NCI-H2081 (cell line): ENCODE measurements at regions not wholly inside any gene's neighbourhood (a gene's known extent, or its start where the extent isn't known, plus 50 kb on each side); places are given as distances from the start of the nearest gene placed in this dataset.

Source experiments
- DNase-seq, 2 experiments: peaks; one replicate each; lab custom pipeline; 2025; lab: John Stamatoyannopoulos, UW

GRCh38 chr14:51546603-51547258, 105.0 kb upstream of the FRMD6 start:
- DNase-seq, result peak in 1 of 2 experiments; percentile 13

- DNase-seq, result no peak
Measured at GRCh38 chr14:51547260-51547659, 104.5 kb upstream of the FRMD6 start.

- no peak for DNase-seq
Measured at GRCh38 chr14:51547701-51548100, 104.0 kb upstream of the FRMD6 start.

GRCh38 chr14:51548187-51548586, 103.5 kb upstream of the FRMD6 start:
- peak in 1 of 2 experiments; percentile 6 for DNase-seq

- DNase-seq, result no peak
Measured at GRCh38 chr14:51550636-51551035, 101.1 kb upstream of the FRMD6 start.

- DNase-seq, result peak in 1 of 2 experiments; percentile 20
Measured at GRCh38 chr14:51552275-51552674, 99.4 kb upstream of the FRMD6 start.

- peak; percentile 34 to 58 for DNase-seq
Measured at GRCh38 chr14:51552768-51553404, 98.8 kb upstream of the FRMD6 start.

GRCh38 chr14:51554339-51554920, 97.3 kb upstream of the FRMD6 start:
- no peak for DNase-seq

GRCh38 chr14:51554953-51555352, 96.8 kb upstream of the FRMD6 start:
- DNase-seq, result no peak

GRCh38 chr14:51561141-51561540, 90.6 kb upstream of the FRMD6 start:
- no peak for DNase-seq

GRCh38 chr14:51562816-51563215, 88.9 kb upstream of the FRMD6 start:
- DNase-seq, result no peak

GRCh38 chr14:51563560-51563959, 88.2 kb upstream of the FRMD6 start:
- no peak for DNase-seq

- no peak for DNase-seq
Measured at GRCh38 chr14:51564460-51564859, 87.2 kb upstream of the FRMD6 start.

- DNase-seq, result no peak
Measured at GRCh38 chr14:51564986-51565604, 86.6 kb upstream of the FRMD6 start.

- no peak for DNase-seq
Measured at GRCh38 chr14:51566831-51567582, 84.7 kb upstream of the FRMD6 start.

GRCh38 chr14:51568366-51568765, 83.3 kb upstream of the FRMD6 start:
- no peak for DNase-seq

GRCh38 chr14:51573607-51574006, 78.1 kb upstream of the FRMD6 start:
- no peak for DNase-seq

GRCh38 chr14:51574009-51574408, 77.7 kb upstream of the FRMD6 start:
- no peak for DNase-seq

- no peak for DNase-seq
Measured at GRCh38 chr14:51575349-51576116, 76.2 kb upstream of the FRMD6 start.

- DNase-seq, result no peak
Measured at GRCh38 chr14:51576117-51576430, 75.6 kb upstream of the FRMD6 start.

- DNase-seq, result no peak
Measured at GRCh38 chr14:51576879-51577278, 74.8 kb upstream of the FRMD6 start.

- DNase-seq, result no peak
Measured at GRCh38 chr14:51578853-51579252, 72.9 kb upstream of the FRMD6 start.
